A549 (cell line): ENCODE measurements at regions not wholly inside any gene's neighbourhood (a gene's known extent, or its start where the extent isn't known, plus 50 kb on each side); places are given as distances from the start of the nearest gene placed in this dataset.

ENCODE experiments used
- CBX2 ChIP-seq: fragments of 200-600 bp; sonication (generic); IDR thresholded peaks from 2 replicates; pipeline ENCODE4 v1.6.1; 2016; ENCODE audit warnings: low read depth, mild to moderate bottlenecking, borderline replicate concordance
- CHD2 ChIP-seq: fragments of 150-350 bp; IDR thresholded peaks from 2 replicates; pipeline ENCODE4 v1.6.1; 2014; ENCODE audit warnings: low read length; ENCODE audit not compliant: partially characterized antibody
- CTCF ChIP-seq: fragments of >200 bp; sonication (Bioruptor Twin); formaldehyde crosslinking; IDR thresholded peaks from 3 replicates; pipeline ENCODE4 v1.5.1; 2016
- EP300 ChIP-seq, 2 experiments: fragments of >200 bp; sonication (Bioruptor Twin); formaldehyde crosslinking; IDR thresholded peaks; 2 replicates in 1 of 2; 3 replicates in 1 of 2; pipeline ENCODE4 v1.6.1; 2016 to 2017
- HOXB13 ChIP-seq: fragments of 250-450 bp; sonication (Bioruptor Pico); IDR thresholded peaks from 2 replicates; pipeline ENCODE4 v1.5.0; 2020; ENCODE audit warnings: low read depth, mild to moderate bottlenecking, moderate library complexity
- MAX ChIP-seq: IDR thresholded peaks from 2 replicates; pipeline ENCODE4 v1.6.1; 2012
- NFE2L2 ChIP-seq: fragments of 150-350 bp; conservative IDR thresholded peaks from 2 replicates; pipeline ENCODE4 v1.6.1; 2014; ENCODE audit warnings: low read length
- NR3C1 ChIP-seq: fragments of >200 bp; sonication (Bioruptor Twin); formaldehyde crosslinking; IDR thresholded peaks from 3 replicates; pipeline ENCODE4 v1.6.1; 2017
- POLR2A ChIP-seq: IDR thresholded peaks from 2 replicates; pipeline ENCODE4 v1.6.1; 2012; ENCODE audit warnings: mild to moderate bottlenecking, low read length
- POLR2AphosphoS2 ChIP-seq: conservative IDR thresholded peaks from 2 replicates; pipeline ENCODE4 v1.6.1; 2012; ENCODE audit warnings: low read length, improper control_type of control experiment, inconsistent platforms
- RCOR1 ChIP-seq: fragments of 150-350 bp; IDR thresholded peaks from 2 replicates; pipeline ENCODE4 v1.6.1; 2014; ENCODE audit warnings: antibody characterized with exemption, low read length, low read depth
- RNF2 ChIP-seq: fragments of 200-600 bp; sonication (generic); IDR thresholded peaks from 2 replicates; pipeline ENCODE4 v1.6.1; 2016; ENCODE audit warnings: low read depth, mild to moderate bottlenecking, antibody characterized with exemption, moderate library complexity, borderline replicate concordance

- TF ChIP-seq CTCF = no peak
- no peak for TF ChIP-seq NFE2L2
- TF ChIP-seq POLR2A = no peak
- TF ChIP-seq POLR2AphosphoS2 = no peak
- no peak for TF ChIP-seq EP300 (IDR thresholded peaks at IDR 0.05)
- TF ChIP-seq HOXB13 (CRISPR knock-in tag) = no peak
- no peak for TF ChIP-seq CHD2
- TF ChIP-seq RCOR1 = no peak
- TF ChIP-seq MAX = no peak
- no peak for TF ChIP-seq RNF2
- TF ChIP-seq NR3C1 = no peak
- TF ChIP-seq CBX2 = no peak
These were observed 154.2 kb downstream of the PPIAL4G start for GRCh38 chr1:148328884-148329283.
